GM12878 (cell line): ENCODE measurements at regions not wholly inside any gene's neighbourhood (a gene's known extent, or its start where the extent isn't known, plus 50 kb on each side); places are given as distances from the start of the nearest gene placed in this dataset.

ENCODE experiments used
- CUX1 ChIP-seq: IDR thresholded peaks from 2 replicates; pipeline ENCODE4 v1.6.1; 2012; ENCODE audit warnings: improper control_type of control experiment, low read depth, low read length; ENCODE audit not compliant: insufficient replicate concordance
- E2F4 ChIP-seq: IDR thresholded peaks from 2 replicates; pipeline ENCODE4 v1.6.1; 2012; ENCODE audit warnings: low read depth, low read length, improper control_type of control experiment
- EP300 ChIP-seq, 2 experiments: fragments of 150-350 bp in 1 of 2; IDR thresholded peaks; 2 replicates each; pipeline ENCODE4 v1.6.1; 2011 to 2012; ENCODE audit warnings: low read depth in 2 of 2, low read length in 2 of 2, borderline replicate concordance in 1 of 2, improper control_type of control experiment in 1 of 2, inconsistent platforms in 1 of 2; ENCODE audit not compliant: control insufficient read depth in 1 of 2
- KLF5 ChIP-seq: fragments of 450-650 bp; IDR thresholded peaks from 2 replicates; pipeline ENCODE4 v1.6.1; 2014; ENCODE audit warnings: mild to moderate bottlenecking; ENCODE audit not compliant: partially characterized antibody
- POU2F2 ChIP-seq: IDR thresholded peaks from 3 replicates; pipeline ENCODE4 v1.6.1; 2011; ENCODE audit warnings: low read depth, mild to moderate bottlenecking, low read length, borderline replicate concordance
- SMC3 ChIP-seq: IDR thresholded peaks from 2 replicates; pipeline ENCODE4 v1.6.1; 2011; ENCODE audit warnings: low read length, improper control_type of control experiment, borderline replicate concordance
- SP1 ChIP-seq: IDR thresholded peaks from one replicate; pipeline ENCODE4 v1.6.1; 2011; ENCODE audit warnings: low read depth, low read length

- no peak for TF ChIP-seq EP300 (IDR thresholded peaks at IDR 0.05; ENCODE audit: borderline replicate concordance in 1 of 2, control insufficient read depth in 1 of 2, low read depth in 2 of 2, low read length in 2 of 2)
- no peak for TF ChIP-seq CUX1
- TF ChIP-seq SMC3, result no peak
- no peak for TF ChIP-seq E2F4
- TF ChIP-seq POU2F2, result no peak
- no peak for TF ChIP-seq KLF5
- TF ChIP-seq SP1, result no peak
- TF ChIP-seq, all 136 proteins: peak for 0
These were observed 99.3 kb downstream of the PFDN4 start (continued) for GRCh38 chr20:54306985-54307710.
